Glutamatergic neuron (in vitro differentiated cells): ENCODE measurements at regions not wholly inside any gene's neighbourhood (a gene's known extent, or its start where the extent isn't known, plus 50 kb on each side); places are given as distances from the start of the nearest gene placed in this dataset.

ENCODE experiments used
- DNase-seq: peaks from one replicate; pipeline ENCODE4 v3.0.0; 2022
- H3K27ac Mint-ChIP-seq: one replicate; pipeline ENCODE4 v1.8.0; 2020; ENCODE audit warnings: mild to moderate bottlenecking, mixed read lengths, inconsistent platforms; ENCODE audit not compliant: unreplicated experiment
- H3K27me3 Mint-ChIP-seq: one replicate; pipeline ENCODE4 v1.8.0; 2020; ENCODE audit warnings: mild to moderate bottlenecking, moderate library complexity, mixed read lengths, inconsistent platforms; ENCODE audit not compliant: unreplicated experiment
- H3K36me3 Mint-ChIP-seq: one replicate; pipeline ENCODE4 v1.8.0; 2020; ENCODE audit warnings: mild to moderate bottlenecking, mixed read lengths, inconsistent platforms; ENCODE audit not compliant: unreplicated experiment
- H3K4me1 Mint-ChIP-seq: one replicate; pipeline ENCODE4 v1.8.0; 2020; ENCODE audit warnings: mild to moderate bottlenecking, low read depth, mixed read lengths, inconsistent platforms; ENCODE audit not compliant: unreplicated experiment
- H3K4me3 Mint-ChIP-seq: one replicate; pipeline ENCODE4 v1.8.0; 2020; ENCODE audit warnings: mild to moderate bottlenecking, mixed read lengths, inconsistent platforms; ENCODE audit not compliant: unreplicated experiment
- H3K9me3 Mint-ChIP-seq: one replicate; pipeline ENCODE4 v1.8.0; 2020; ENCODE audit warnings: mild to moderate bottlenecking, moderate library complexity, mixed read lengths, inconsistent platforms; ENCODE audit not compliant: unreplicated experiment
- TF ChIP-seq, protein P1 (sequence below): fragments of 200-600 bp; sonication (generic); IDR thresholded peaks from one replicate; pipeline ENCODE4 v1.5.0; 2021; ENCODE audit not compliant: partially characterized antibody, unreplicated experiment

- Mint-ChIP-seq H3K27ac (no peak overlapping the region), H3K4me1 (peaks cover 2% of the 10 kb centered on the region), H3K4me3 (no peak overlapping the region), H3K36me3 (peaks cover 9% of the 10 kb centered on the region), H3K9me3 (peaks cover 4% of the 10 kb centered on the region), H3K27me3 (no peaks in the 10 kb centered on the region)
- TF ChIP-seq, protein P1, sequence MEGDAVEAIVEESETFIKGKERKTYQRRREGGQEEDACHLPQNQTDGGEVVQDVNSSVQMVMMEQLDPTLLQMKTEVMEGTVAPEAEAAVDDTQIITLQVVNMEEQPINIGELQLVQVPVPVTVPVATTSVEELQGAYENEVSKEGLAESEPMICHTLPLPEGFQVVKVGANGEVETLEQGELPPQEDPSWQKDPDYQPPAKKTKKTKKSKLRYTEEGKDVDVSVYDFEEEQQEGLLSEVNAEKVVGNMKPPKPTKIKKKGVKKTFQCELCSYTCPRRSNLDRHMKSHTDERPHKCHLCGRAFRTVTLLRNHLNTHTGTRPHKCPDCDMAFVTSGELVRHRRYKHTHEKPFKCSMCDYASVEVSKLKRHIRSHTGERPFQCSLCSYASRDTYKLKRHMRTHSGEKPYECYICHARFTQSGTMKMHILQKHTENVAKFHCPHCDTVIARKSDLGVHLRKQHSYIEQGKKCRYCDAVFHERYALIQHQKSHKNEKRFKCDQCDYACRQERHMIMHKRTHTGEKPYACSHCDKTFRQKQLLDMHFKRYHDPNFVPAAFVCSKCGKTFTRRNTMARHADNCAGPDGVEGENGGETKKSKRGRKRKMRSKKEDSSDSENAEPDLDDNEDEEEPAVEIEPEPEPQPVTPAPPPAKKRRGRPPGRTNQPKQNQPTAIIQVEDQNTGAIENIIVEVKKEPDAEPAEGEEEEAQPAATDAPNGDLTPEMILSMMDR = no peak
- DNase-seq = no peak
Measured at GRCh38 chr12:75937486-75937885, 94.1 kb downstream of the PHLDA1 start.

DNA sequence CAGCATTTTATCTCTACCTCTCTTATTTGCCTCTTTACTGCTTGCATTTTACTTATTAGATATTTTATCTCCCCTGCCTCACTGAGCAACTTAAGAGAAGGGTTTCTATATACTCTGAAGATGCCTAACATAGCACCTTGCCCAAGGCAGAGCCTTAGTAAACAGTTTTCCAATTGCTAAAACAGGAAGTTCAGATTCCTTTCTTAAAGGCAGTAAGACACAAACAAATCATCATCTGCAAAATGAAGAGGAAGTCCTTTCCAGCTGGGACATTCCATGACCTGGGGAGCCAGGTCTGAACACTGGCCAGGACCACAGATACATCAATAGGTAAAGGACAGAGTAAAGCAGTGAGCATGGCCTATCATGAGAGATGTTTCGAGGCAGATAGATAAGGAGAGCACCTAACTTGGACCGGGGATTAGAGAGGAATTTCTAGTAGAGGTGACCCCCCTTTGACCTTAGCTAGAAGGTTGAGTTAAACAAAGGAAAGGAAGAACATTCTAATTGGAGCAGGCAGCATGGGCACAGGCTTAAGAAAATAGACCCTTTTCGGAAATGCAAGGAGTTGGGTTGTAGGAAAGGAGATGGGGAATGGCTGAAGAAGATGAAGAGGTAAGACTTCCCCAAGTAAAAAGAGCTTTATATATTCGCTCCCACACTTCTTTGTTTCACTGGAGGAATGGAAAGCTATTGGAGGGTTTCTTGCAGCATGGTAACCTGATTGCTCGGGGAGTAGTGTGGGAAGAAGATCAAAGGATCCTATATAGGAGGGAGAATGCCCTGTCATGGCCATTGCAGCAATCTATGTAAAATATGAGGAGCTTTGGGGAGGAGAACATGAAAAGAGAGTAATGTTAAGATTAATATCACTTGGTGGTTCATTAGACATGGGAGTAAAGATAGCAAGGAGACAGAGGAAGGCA is 94.8 kb downstream of the PHLDA1 start:
- H3K36me3 Mint-ChIP-seq = peaks cover 9% of the 10 kb centered on the region
- H3K27ac Mint-ChIP-seq = no peak overlapping the region
- DNase-seq = no peak
- no peaks in the 10 kb centered on the region for H3K27me3 Mint-ChIP-seq
- no peak overlapping the region for H3K4me3 Mint-ChIP-seq
- TF ChIP-seq, protein P1 = no peak
- H3K9me3 Mint-ChIP-seq = peaks cover 4% of the 10 kb centered on the region
- peaks cover 2% of the 10 kb centered on the region for H3K4me1 Mint-ChIP-seq

DNA sequence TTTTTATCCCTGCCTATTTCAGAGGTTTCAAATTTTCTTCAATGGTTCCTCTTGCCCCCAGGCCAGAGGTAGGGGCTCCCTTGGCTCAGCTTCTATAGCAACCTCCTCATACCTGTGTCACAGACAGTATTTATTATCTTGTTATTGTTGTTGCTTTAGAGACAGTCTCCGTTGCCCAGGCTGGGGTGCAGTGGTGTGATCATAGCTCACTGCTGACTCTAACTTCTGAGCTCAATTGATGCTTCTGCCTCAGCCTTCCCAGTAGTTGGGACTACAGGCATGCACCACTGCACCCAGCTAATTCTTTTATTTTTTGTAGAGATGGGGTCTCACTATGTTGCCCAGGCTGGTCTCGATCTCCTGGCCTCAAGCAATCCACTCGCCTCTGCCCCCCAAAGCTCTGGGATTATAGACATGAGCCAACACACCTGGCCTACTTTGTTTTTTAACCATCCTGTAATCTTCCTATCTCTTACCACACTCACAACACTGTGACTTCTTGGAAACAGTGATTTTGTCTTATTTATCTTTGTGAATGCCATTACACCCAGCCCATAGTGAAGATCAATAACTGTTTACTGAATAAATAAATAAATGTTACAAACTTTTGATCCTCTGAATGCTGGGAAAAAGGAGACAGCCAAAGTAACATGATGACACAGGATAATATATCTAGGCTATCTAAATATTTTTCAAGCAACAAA is 95.9 kb downstream of the PHLDA1 start:
- TF ChIP-seq, protein P1 = no peak
- Mint-ChIP-seq H3K4me1 (peaks cover 2% of the 10 kb centered on the region), H3K27ac (no peak overlapping the region), H3K4me3 (no peak overlapping the region), H3K36me3 (peaks cover 9% of the 10 kb centered on the region), H3K9me3 (peaks cover 3% of the 10 kb centered on the region), H3K27me3 (no peaks in the 10 kb centered on the region)
- no peak for DNase-seq

GRCh38 chr12:75933101-75933500 is 98.5 kb downstream of the PHLDA1 start:
- peaks cover 7% of the 10 kb centered on the region for H3K4me1 Mint-ChIP-seq
- TF ChIP-seq, protein P1 = no peak
- no peaks in the 10 kb centered on the region for H3K36me3 Mint-ChIP-seq
- DNase-seq = no peak
- no peak overlapping the region for H3K27ac Mint-ChIP-seq
- no peak overlapping the region for H3K4me3 Mint-ChIP-seq
- no peaks in the 10 kb centered on the region for H3K9me3 Mint-ChIP-seq
- no peaks in the 10 kb centered on the region for H3K27me3 Mint-ChIP-seq

- H3K36me3 Mint-ChIP-seq = no peaks in the 10 kb centered on the region
- DNase-seq = no peak
Measured at GRCh38 chr12:75932241-75932640, 99.3 kb downstream of the PHLDA1 start.

More at GRCh38 chr12:75932241-75932640, 99.3 kb downstream of the PHLDA1 start:
- TF ChIP-seq, protein P1 = no peak
- Mint-ChIP-seq H3K4me3 (no peak overlapping the region), H3K27me3 (no peaks in the 10 kb centered on the region), H3K9me3 (no peaks in the 10 kb centered on the region), H3K4me1 (peaks cover 7% of the 10 kb centered on the region), H3K27ac (no peak overlapping the region)
